ENCODE measurements at regions not wholly inside any gene's neighbourhood (a gene's known extent, or its start where the extent isn't known, plus 50 kb on each side); places are given as distances from the start of the nearest gene placed in this dataset.
"Not testable (repeated sequence)": the region's sequence is repeated elsewhere in the genome, so short reads cannot be mapped to it uniquely, and the experiment has no call there.

- no peak for DNase-seq
- POLR2A ChIA-PET = no interaction called here
- no peaks in the 10 kb centered on the region for H3K9me3 Mint-ChIP-seq
- no peaks in the 10 kb centered on the region for H3K36me3 Mint-ChIP-seq
- ATAC-seq (ENCODE audit: low read depth) = no peak
- H3K27ac Mint-ChIP-seq = no peak overlapping the region
- no peaks in the 10 kb centered on the region for H3K4me1 Mint-ChIP-seq
- no peak overlapping the region for H3K4me3 Mint-ChIP-seq
- H3K27me3 Mint-ChIP-seq = no peaks in the 10 kb centered on the region
Observed at GRCh38 chr4:115986573-115986972, 873.2 kb upstream of the NDST4 start.

- POLR2A ChIA-PET; DNase-seq; H3K27me3 Mint-ChIP-seq; H3K27ac Mint-ChIP-seq; H3K4me3 Mint-ChIP-seq; H3K4me1 Mint-ChIP-seq; H3K36me3 Mint-ChIP-seq; ATAC-seq (ENCODE audit: low read depth); H3K9me3 Mint-ChIP-seq: not testable (repeated sequence)
Observed at GRCh38 chr4:115975421-115976001, 862.1 kb upstream of the NDST4 start.

- no peaks in the 10 kb centered on the region for H3K4me1 Mint-ChIP-seq
- no peak overlapping the region for H3K4me3 Mint-ChIP-seq
- no peaks in the 10 kb centered on the region for H3K27me3 Mint-ChIP-seq
- no peaks in the 10 kb centered on the region for H3K9me3 Mint-ChIP-seq
- ATAC-seq (ENCODE audit: low read depth) (no peak), DNase-seq (no peak)
- POLR2A ChIA-PET = no interaction called here
- no peaks in the 10 kb centered on the region for H3K36me3 Mint-ChIP-seq
- H3K27ac Mint-ChIP-seq = no peak overlapping the region
Observed at GRCh38 chr4:115973768-115974167, 860.3 kb upstream of the NDST4 start.

- H3K4me3 Mint-ChIP-seq = no peak overlapping the region
- no peak for ATAC-seq (ENCODE audit: low read depth)
- no peaks in the 10 kb centered on the region for H3K9me3 Mint-ChIP-seq
Observed at GRCh38 chr4:115972967-115973366, 859.5 kb upstream of the NDST4 start.

GRCh38 chr4:115970859-115971258, 857.4 kb upstream of the NDST4 start:
- POLR2A ChIA-PET = no interaction called here
- Mint-ChIP-seq H3K27me3 (no peaks in the 10 kb centered on the region), H3K27ac (no peak overlapping the region)

More at GRCh38 chr4:115972967-115973366, 859.5 kb upstream of the NDST4 start:
- Mint-ChIP-seq H3K27me3 (no peaks in the 10 kb centered on the region), H3K27ac (no peak overlapping the region), H3K4me1 (no peaks in the 10 kb centered on the region), H3K36me3 (no peaks in the 10 kb centered on the region)
- no peak for DNase-seq
- POLR2A ChIA-PET = interaction anchor here (0.7 kb wide), 1 partner anchor 58 kb away, joined by 3 read pairs; no protein-coding TSS in a partner anchor

GRCh38 chr4:115969756-115970155, 856.3 kb upstream of the NDST4 start:
- H3K4me1 Mint-ChIP-seq = no peaks in the 10 kb centered on the region
- H3K36me3 Mint-ChIP-seq = no peaks in the 10 kb centered on the region
- DNase-seq (no peak), ATAC-seq (ENCODE audit: low read depth) (no peak)
- POLR2A ChIA-PET = no interaction called here
- no peaks in the 10 kb centered on the region for H3K9me3 Mint-ChIP-seq
- H3K27me3 Mint-ChIP-seq = no peaks in the 10 kb centered on the region
- no peak overlapping the region for H3K4me3 Mint-ChIP-seq
- H3K27ac Mint-ChIP-seq = no peak overlapping the region

More at GRCh38 chr4:115970859-115971258, 857.4 kb upstream of the NDST4 start:
- Mint-ChIP-seq H3K4me3 (no peak overlapping the region), H3K36me3 (no peaks in the 10 kb centered on the region), H3K9me3 (no peaks in the 10 kb centered on the region), H3K4me1 (no peaks in the 10 kb centered on the region)
- DNase-seq = no peak
- ATAC-seq (ENCODE audit: low read depth) = no peak

GRCh38 chr4:115965588-115965987, 852.2 kb upstream of the NDST4 start:
- H3K36me3 Mint-ChIP-seq = no peaks in the 10 kb centered on the region
- ATAC-seq (ENCODE audit: low read depth) (no peak), DNase-seq (no peak)
- H3K4me1 Mint-ChIP-seq = no peaks in the 10 kb centered on the region
- no peak overlapping the region for H3K4me3 Mint-ChIP-seq
- POLR2A ChIA-PET = no interaction called here
- no peak overlapping the region for H3K27ac Mint-ChIP-seq
- H3K9me3 Mint-ChIP-seq = no peaks in the 10 kb centered on the region
- no peaks in the 10 kb centered on the region for H3K27me3 Mint-ChIP-seq

GRCh38 chr4:115956054-115956796, 842.8 kb upstream of the NDST4 start:
- H3K9me3 Mint-ChIP-seq; DNase-seq; POLR2A ChIA-PET; H3K27me3 Mint-ChIP-seq; ATAC-seq (ENCODE audit: low read depth); H3K4me1 Mint-ChIP-seq; H3K4me3 Mint-ChIP-seq; H3K27ac Mint-ChIP-seq; H3K36me3 Mint-ChIP-seq: not testable (repeated sequence)

- no peaks in the 10 kb centered on the region for H3K36me3 Mint-ChIP-seq
- DNase-seq = no peak
- H3K9me3 Mint-ChIP-seq = no peaks in the 10 kb centered on the region
- ATAC-seq (ENCODE audit: low read depth) = no peak
- no peak overlapping the region for H3K4me3 Mint-ChIP-seq
- POLR2A ChIA-PET = no interaction called here
- H3K27ac Mint-ChIP-seq = no peak overlapping the region
- H3K27me3 Mint-ChIP-seq = no peaks in the 10 kb centered on the region
- no peaks in the 10 kb centered on the region for H3K4me1 Mint-ChIP-seq
Observed at GRCh38 chr4:115950806-115951205, 837.4 kb upstream of the NDST4 start.

- H3K27ac Mint-ChIP-seq; ATAC-seq (ENCODE audit: low read depth); H3K4me1 Mint-ChIP-seq: not testable (repeated sequence)
Observed at GRCh38 chr4:115949974-115950743, 836.7 kb upstream of the NDST4 start.

GRCh38 chr4:115945026-115945425, 831.6 kb upstream of the NDST4 start:
- no peaks in the 10 kb centered on the region for H3K27me3 Mint-ChIP-seq
- H3K36me3 Mint-ChIP-seq = no peaks in the 10 kb centered on the region
- DNase-seq (no peak), ATAC-seq (ENCODE audit: low read depth) (no peak)
- H3K4me3 Mint-ChIP-seq = no peak overlapping the region
- H3K4me1 Mint-ChIP-seq = no peaks in the 10 kb centered on the region
- H3K9me3 Mint-ChIP-seq = no peaks in the 10 kb centered on the region
- H3K27ac Mint-ChIP-seq = no peak overlapping the region
- POLR2A ChIA-PET = no interaction called here

More at GRCh38 chr4:115949974-115950743, 836.7 kb upstream of the NDST4 start:
- H3K36me3 Mint-ChIP-seq, H3K27me3 Mint-ChIP-seq, POLR2A ChIA-PET, DNase-seq, H3K4me3 Mint-ChIP-seq, H3K9me3 Mint-ChIP-seq: not testable (repeated sequence)

GRCh38 chr4:115944146-115944905, 830.9 kb upstream of the NDST4 start:
- H3K4me3 Mint-ChIP-seq = no peak overlapping the region

GRCh38 chr4:115938764-115939443, 825.5 kb upstream of the NDST4 start:
- POLR2A ChIA-PET = no interaction called here
- H3K4me1 Mint-ChIP-seq = no peaks in the 10 kb centered on the region
- no peaks in the 10 kb centered on the region for H3K27me3 Mint-ChIP-seq
- DNase-seq = no peak
- H3K4me3 Mint-ChIP-seq = no peak overlapping the region
- no peak for ATAC-seq (ENCODE audit: low read depth)
- H3K27ac Mint-ChIP-seq = no peak overlapping the region
- H3K36me3 Mint-ChIP-seq = no peaks in the 10 kb centered on the region
- no peaks in the 10 kb centered on the region for H3K9me3 Mint-ChIP-seq

More at GRCh38 chr4:115944146-115944905, 830.9 kb upstream of the NDST4 start:
- no peak overlapping the region for H3K27ac Mint-ChIP-seq
- ATAC-seq (ENCODE audit: low read depth) = no peak
- no peaks in the 10 kb centered on the region for H3K36me3 Mint-ChIP-seq
- DNase-seq = no peak
- no peaks in the 10 kb centered on the region for H3K4me1 Mint-ChIP-seq
- H3K27me3 Mint-ChIP-seq = no peaks in the 10 kb centered on the region
- POLR2A ChIA-PET = no interaction called here
- no peaks in the 10 kb centered on the region for H3K9me3 Mint-ChIP-seq
